Mesendoderm (in vitro differentiated cells): ENCODE measurements at regions not wholly inside any gene's neighbourhood (a gene's known extent, or its start where the extent isn't known, plus 50 kb on each side); places are given as distances from the start of the nearest gene placed in this dataset.

ENCODE experiments used
- DNase-seq: peaks from one replicate; pipeline ENCODE4 v3.0.0; 2013
- H2AK5ac ChIP-seq: 2 replicates; pipeline ENCODE4 v1.6.1; 2013; ENCODE audit warnings: low read length, inconsistent platforms
- H2BK120ac ChIP-seq: 2 replicates; pipeline ENCODE4 v1.6.1; 2013; ENCODE audit warnings: low read depth, mild to moderate bottlenecking, low read length, moderate library complexity, mixed read lengths
- H2BK15ac ChIP-seq: replicated peaks from 2 replicates; pipeline ENCODE4 v1.6.1; 2013; ENCODE audit warnings: low read depth, mild to moderate bottlenecking, moderate library complexity
- H2BK5ac ChIP-seq: 2 replicates; pipeline ENCODE4 v1.6.1; 2013; ENCODE audit warnings: low read length, inconsistent platforms
- H3K18ac ChIP-seq: 2 replicates; pipeline ENCODE4 v1.6.1; 2013; ENCODE audit warnings: mild to moderate bottlenecking, low read length, mixed read lengths
- H3K23ac ChIP-seq: one replicate; pipeline ENCODE4 v1.6.1; 2013; ENCODE audit warnings: low read length
- H3K27ac ChIP-seq: 2 replicates; pipeline ENCODE4 v1.5.1; 2013; ENCODE audit warnings: low read depth, mild to moderate bottlenecking, inconsistent platforms, low read length, moderate library complexity
- H3K27me3 ChIP-seq: 2 replicates; pipeline ENCODE4 v1.6.1; 2013; ENCODE audit warnings: low read length, control low read depth, mild to moderate bottlenecking, inconsistent platforms; ENCODE audit not compliant: insufficient read depth, poor library complexity
- H3K36me3 ChIP-seq: 2 replicates; pipeline ENCODE4 v1.6.1; 2013; ENCODE audit warnings: low read length, inconsistent platforms; ENCODE audit not compliant: control insufficient read depth, insufficient read depth
- H3K4ac ChIP-seq: one replicate; pipeline ENCODE4 v1.6.1; 2013; ENCODE audit warnings: low read depth, mild to moderate bottlenecking, low read length, moderate library complexity
- H3K4me1 ChIP-seq: 2 replicates; pipeline ENCODE4 v1.6.1; 2013; ENCODE audit warnings: low read depth, low read length, inconsistent platforms; ENCODE audit not compliant: control insufficient read depth
- H3K4me2 ChIP-seq: 2 replicates; pipeline ENCODE4 v1.6.1; 2013; ENCODE audit warnings: low read length
- H3K4me3 ChIP-seq: 2 replicates; pipeline ENCODE4 v1.5.1; 2013; ENCODE audit warnings: mild to moderate bottlenecking, low read length
- H3K56ac ChIP-seq: one replicate; pipeline ENCODE4 v1.6.1; 2013; ENCODE audit warnings: low read length
- H3K79me1 ChIP-seq: 2 replicates; pipeline ENCODE4 v1.6.1; 2013; ENCODE audit warnings: low read length, inconsistent platforms
- H3K79me2 ChIP-seq: 2 replicates; pipeline ENCODE4 v1.6.1; 2013; ENCODE audit warnings: mild to moderate bottlenecking, low read length; ENCODE audit not compliant: control insufficient read depth, insufficient read depth
- H3K9ac ChIP-seq: 2 replicates; pipeline ENCODE4 v1.6.1; 2013; ENCODE audit warnings: low read length, inconsistent platforms
- H4K5ac ChIP-seq: one replicate; pipeline ENCODE4 v1.6.1; 2013; ENCODE audit warnings: low read length
- H4K8ac ChIP-seq: one replicate; pipeline ENCODE4 v1.6.1; 2013; ENCODE audit warnings: low read depth, mild to moderate bottlenecking, control low read depth, low read length, moderate library complexity
- WGBS: extraction: QIAGEN DNeasy Blood & Tissue Kit; methylation state at CpG from one replicate; pipeline ENCODE4 v1.1.7; 2013; ENCODE audit warnings: low lambda C conversion rate, missing lambda C conversion rate; ENCODE audit not compliant: insufficient coverage; ENCODE audit errors: extremely low coverage; 5-methylcytosine and 5-hydroxymethylcytosine counted together

DNA sequence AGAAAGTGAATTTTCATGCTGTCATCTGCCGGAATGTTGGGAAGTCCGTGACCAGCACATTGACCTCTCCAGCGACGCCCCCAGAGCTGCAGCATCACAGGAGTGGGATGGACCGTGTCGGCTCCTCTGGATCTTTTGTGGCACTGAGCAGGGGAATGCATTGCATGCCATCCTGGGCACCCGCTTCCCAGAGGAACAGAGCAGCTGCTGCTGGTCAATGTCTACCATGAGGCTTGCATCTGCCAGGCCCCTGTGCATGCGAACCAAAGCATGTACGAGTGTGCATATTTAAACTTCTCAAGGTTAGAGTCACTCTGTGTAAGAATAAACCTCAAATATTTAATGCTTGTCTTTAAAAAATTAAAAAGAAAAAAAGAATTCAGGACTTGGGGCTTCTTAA lies 414.8 kb downstream of the GADD45G start:
- no peak overlapping the region for H3K27ac ChIP-seq
- H3K9ac ChIP-seq, result no peak overlapping the region
- H3K18ac ChIP-seq, result no peak overlapping the region
- no peak overlapping the region for H3K4ac ChIP-seq
- no peak overlapping the region for H3K23ac ChIP-seq
- H2AK5ac ChIP-seq, result no peak overlapping the region
- H3K4me1 ChIP-seq, result no peaks in the 10 kb centered on the region
- no peak overlapping the region for H3K56ac ChIP-seq
- H2BK120ac ChIP-seq, result no peak overlapping the region
- H3K4me2 ChIP-seq, result no peak overlapping the region
- DNase-seq, result no peak
- H3K79me1 ChIP-seq, result no peaks in the 10 kb centered on the region
- WGBS, result no CpG with 5 or more reads among the region's 9 CpGs
- no peak overlapping the region for H2BK15ac ChIP-seq
- H3K79me2 ChIP-seq, result no peaks in the 10 kb centered on the region
- H2BK5ac ChIP-seq, result no peak overlapping the region
- no peaks in the 10 kb centered on the region for H3K36me3 ChIP-seq
- H3K27me3 ChIP-seq, result no peaks in the 10 kb centered on the region
- H4K5ac ChIP-seq, result no peak overlapping the region
- no peak overlapping the region for H4K8ac ChIP-seq
- H3K4me3 ChIP-seq, result no peak overlapping the region

DNA sequence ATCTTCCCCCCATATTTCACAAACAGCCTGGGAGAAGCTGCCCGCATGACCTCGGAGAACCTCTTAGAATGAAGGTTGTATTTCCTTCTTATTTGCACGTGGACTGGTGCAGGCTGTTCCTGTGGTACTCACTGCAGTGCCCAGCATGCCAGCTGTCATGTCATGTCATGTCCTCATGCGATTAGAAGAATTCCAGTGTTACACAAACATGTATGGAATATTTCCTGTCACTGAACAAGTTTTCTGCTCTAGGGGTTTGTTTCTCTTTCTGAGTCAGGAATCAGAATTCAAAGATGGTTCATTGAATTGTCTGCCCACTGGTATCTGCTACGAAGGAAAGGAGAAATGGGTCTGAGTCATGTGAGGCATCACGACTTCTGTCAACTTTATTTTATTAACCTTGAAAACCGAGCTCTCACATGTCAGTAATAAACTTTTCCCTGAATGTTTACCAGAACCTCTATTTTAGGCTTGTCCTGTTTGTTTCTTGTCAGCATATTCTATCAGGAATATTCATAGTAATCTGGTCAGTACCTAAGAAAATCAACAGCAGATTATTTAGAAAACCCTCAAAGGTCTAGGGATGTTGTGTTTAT lies 415.6 kb downstream of the GADD45G start:
- no peak overlapping the region for H3K4ac ChIP-seq
- H2BK15ac ChIP-seq, result no peak overlapping the region
- no peaks in the 10 kb centered on the region for H3K79me2 ChIP-seq
- no peak overlapping the region for H3K56ac ChIP-seq
- H3K36me3 ChIP-seq, result no peaks in the 10 kb centered on the region
- no peak overlapping the region for H3K9ac ChIP-seq
- H3K4me3 ChIP-seq, result no peak overlapping the region
- no peaks in the 10 kb centered on the region for H3K4me1 ChIP-seq
- H3K18ac ChIP-seq, result no peak overlapping the region
- H3K27me3 ChIP-seq, result no peaks in the 10 kb centered on the region
- no peak for DNase-seq
- H2AK5ac ChIP-seq, result no peak overlapping the region
- H3K27ac ChIP-seq, result no peak overlapping the region
- H3K4me2 ChIP-seq, result no peak overlapping the region
- no peak overlapping the region for H2BK5ac ChIP-seq
- no peaks in the 10 kb centered on the region for H3K79me1 ChIP-seq
- H3K23ac ChIP-seq, result no peak overlapping the region
- no peak overlapping the region for H4K8ac ChIP-seq
- H2BK120ac ChIP-seq, result no peak overlapping the region
- no peak overlapping the region for H4K5ac ChIP-seq
- WGBS, result no CpG with 5 or more reads among the region's 7 CpGs

DNA sequence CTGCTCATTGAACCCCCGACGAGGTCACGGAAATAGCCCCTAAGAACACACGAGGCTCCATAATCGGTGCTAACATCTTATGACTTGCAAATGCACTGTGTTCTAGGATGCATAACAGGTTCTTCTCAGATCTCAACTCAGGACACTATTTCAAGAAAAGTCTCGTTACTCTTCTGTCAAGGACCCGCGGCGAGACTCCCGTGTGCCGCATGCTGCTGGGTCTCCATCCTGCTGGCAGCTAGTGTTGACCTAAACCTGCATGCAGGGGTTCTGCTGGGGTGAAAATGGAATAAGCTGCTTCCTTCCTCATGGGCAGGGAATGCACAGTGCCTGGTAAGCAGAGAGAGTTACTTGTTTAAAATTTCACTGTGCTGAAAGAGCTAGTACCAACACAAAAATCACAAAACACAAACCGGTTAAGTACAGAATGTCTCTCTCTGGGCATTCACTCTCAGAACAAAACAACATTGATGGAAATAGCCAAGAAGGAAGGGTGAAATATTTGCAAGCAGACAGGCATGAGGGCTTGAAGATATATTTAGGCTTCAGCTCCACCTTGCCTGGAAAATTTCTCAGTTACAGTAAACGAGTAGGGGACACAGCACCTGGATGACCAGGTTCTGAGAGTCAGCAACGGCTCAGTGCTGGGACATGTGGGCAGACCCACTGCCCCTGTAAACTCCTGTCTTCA lies 416.5 kb downstream of the GADD45G start:
- no peak for DNase-seq
- Histone ChIP-seq H3K56ac (no peak overlapping the region), H2BK5ac (no peak overlapping the region), H3K36me3 (no peaks in the 10 kb centered on the region), H3K23ac (no peak overlapping the region), H3K79me1 (no peaks in the 10 kb centered on the region), H2BK120ac (no peak overlapping the region), H4K5ac (no peak overlapping the region), H3K79me2 (no peaks in the 10 kb centered on the region), H3K9ac (no peak overlapping the region), H3K4ac (no peak overlapping the region), H3K27ac (no peak overlapping the region), H3K4me2 (no peak overlapping the region), H2BK15ac (no peak overlapping the region), H3K27me3 (no peaks in the 10 kb centered on the region), H4K8ac (no peak overlapping the region), H3K4me3 (no peak overlapping the region), H3K18ac (no peak overlapping the region), H3K4me1 (no peaks in the 10 kb centered on the region), H2AK5ac (no peak overlapping the region)
- WGBS, result no CpG with 5 or more reads among the region's 14 CpGs

DNA sequence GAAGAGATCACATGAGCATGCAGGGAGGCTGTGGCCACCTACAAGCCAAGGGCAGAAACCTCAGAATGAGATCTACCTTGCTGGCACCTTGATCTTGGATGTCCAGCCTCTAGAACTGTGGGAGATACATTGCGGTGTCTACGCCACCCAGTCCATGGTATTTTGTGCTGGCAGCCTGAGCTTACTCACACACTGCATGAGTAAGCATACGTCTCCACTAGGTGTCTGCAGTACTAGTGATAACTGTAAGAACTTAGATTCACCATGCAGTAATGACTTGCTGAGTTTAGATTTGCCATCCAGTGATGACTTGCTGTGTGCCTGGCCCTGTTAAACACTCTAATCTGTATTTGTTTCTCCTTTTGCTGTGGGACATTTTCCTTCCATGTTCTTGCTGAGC lies 417.7 kb downstream of the GADD45G start:
- no peak overlapping the region for H2AK5ac ChIP-seq
- no CpG with 5 or more reads among the region's 3 CpGs for WGBS

DNA sequence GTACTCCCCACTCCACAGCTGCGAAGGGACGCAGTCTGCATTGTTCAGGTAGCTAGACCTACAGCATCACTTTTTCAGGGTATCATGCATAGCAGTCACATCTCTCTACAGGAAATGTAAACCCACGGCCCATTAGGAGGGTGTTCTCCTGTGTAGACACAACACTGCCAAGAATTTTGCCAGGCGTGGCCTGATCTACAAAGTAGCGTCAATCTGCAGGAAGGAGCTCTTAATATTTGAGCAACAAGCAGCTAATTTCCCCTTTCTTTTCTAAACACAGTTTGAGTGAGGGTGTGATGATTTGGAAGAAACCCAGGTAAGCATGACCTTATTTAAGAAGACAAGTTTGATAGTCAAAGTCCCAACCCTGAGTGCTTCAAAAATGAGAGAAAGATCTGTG lies 419.0 kb downstream of the GADD45G start:
- H2BK120ac ChIP-seq, result no peak overlapping the region
- WGBS, result no CpG with 5 or more reads among the region's 5 CpGs

More for the DNA sequence above, 417.7 kb downstream of the GADD45G start:
- Histone ChIP-seq H3K56ac (no peak overlapping the region), H2BK15ac (no peak overlapping the region), H3K4me2 (no peak overlapping the region), H2BK120ac (no peak overlapping the region), H3K27me3 (no peaks in the 10 kb centered on the region), H3K36me3 (no peaks in the 10 kb centered on the region), H4K5ac (no peak overlapping the region), H3K4ac (no peak overlapping the region), H3K9ac (no peak overlapping the region), H3K79me1 (no peaks in the 10 kb centered on the region), H2BK5ac (no peak overlapping the region), H4K8ac (no peak overlapping the region), H3K27ac (no peak overlapping the region), H3K4me1 (no peaks in the 10 kb centered on the region), H3K18ac (no peak overlapping the region), H3K4me3 (no peak overlapping the region), H3K23ac (no peak overlapping the region), H3K79me2 (no peaks in the 10 kb centered on the region)
- no peak for DNase-seq

DNA sequence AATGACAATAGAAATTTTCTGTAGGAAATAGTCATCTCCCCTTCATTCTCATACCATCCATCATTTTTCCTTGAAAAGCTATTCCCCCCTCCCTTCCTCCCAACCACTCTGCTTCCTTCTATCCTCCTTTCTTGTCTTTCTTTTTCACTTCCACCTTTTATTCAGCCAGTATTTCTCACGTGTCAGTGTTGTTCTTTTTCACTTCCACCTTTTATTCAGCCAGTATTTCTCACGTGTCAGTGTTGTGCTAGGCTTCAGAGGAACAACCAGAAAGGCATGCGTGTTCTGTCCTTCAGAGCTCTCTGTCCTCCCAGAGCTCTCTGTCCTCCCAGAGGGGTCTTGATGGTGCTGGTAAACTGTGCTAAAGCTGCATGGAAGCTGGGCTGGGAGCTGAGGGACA lies 419.6 kb downstream of the GADD45G start:
- H2BK15ac ChIP-seq, result no peak overlapping the region

More for the DNA sequence above, 419.0 kb downstream of the GADD45G start:
- Histone ChIP-seq H3K9ac (no peak overlapping the region), H2BK5ac (no peak overlapping the region), H3K79me2 (no peaks in the 10 kb centered on the region), H3K56ac (no peak overlapping the region), H3K79me1 (no peaks in the 10 kb centered on the region), H3K23ac (no peak overlapping the region), H3K4me1 (no peaks in the 10 kb centered on the region), H2AK5ac (no peak overlapping the region), H4K5ac (no peak overlapping the region), H2BK15ac (no peak overlapping the region), H3K18ac (no peak overlapping the region), H3K36me3 (no peaks in the 10 kb centered on the region), H3K27ac (no peak overlapping the region), H3K4me3 (no peak overlapping the region), H3K27me3 (no peaks in the 10 kb centered on the region), H3K4me2 (no peak overlapping the region), H4K8ac (no peak overlapping the region), H3K4ac (no peak overlapping the region)
- no peak for DNase-seq

More for the DNA sequence above, 419.6 kb downstream of the GADD45G start:
- H3K4me2 ChIP-seq, result no peak overlapping the region
- H2AK5ac ChIP-seq, result no peak overlapping the region
- no peaks in the 10 kb centered on the region for H3K27me3 ChIP-seq
- no peaks in the 10 kb centered on the region for H3K79me2 ChIP-seq
- H3K23ac ChIP-seq, result no peak overlapping the region
- no peak overlapping the region for H4K8ac ChIP-seq
- H3K4me1 ChIP-seq, result no peaks in the 10 kb centered on the region
- H3K4me3 ChIP-seq, result no peak overlapping the region
- H2BK120ac ChIP-seq, result no peak overlapping the region
- no peak overlapping the region for H3K56ac ChIP-seq
- no peak overlapping the region for H3K9ac ChIP-seq
- H3K36me3 ChIP-seq, result no peaks in the 10 kb centered on the region
- no peak overlapping the region for H3K18ac ChIP-seq
- WGBS, result no CpG with 5 or more reads among the region's 3 CpGs
- H4K5ac ChIP-seq, result no peak overlapping the region
- no peak overlapping the region for H3K27ac ChIP-seq
- H3K79me1 ChIP-seq, result no peaks in the 10 kb centered on the region
- H2BK5ac ChIP-seq, result no peak overlapping the region
- H3K4ac ChIP-seq, result no peak overlapping the region
- DNase-seq, result no peak
